Bronchial epithelial cell (primary cell): ENCODE measurements at regions not wholly inside any gene's neighbourhood (a gene's known extent, or its start where the extent isn't known, plus 50 kb on each side); places are given as distances from the start of the nearest gene placed in this dataset.
"Not testable (repeated sequence)": the region's sequence is repeated elsewhere in the genome, so short reads cannot be mapped to it uniquely, and the experiment has no call there.

Experiments used
- DNase-seq: peaks from one replicate; pipeline ENCODE4 v3.0.0-alpha.2; 2010; ENCODE audit warnings: low read depth
- FAIRE-seq: peaks from 2 replicates; lab custom pipeline; 2011; peaks lifted over from hg19 to GRCh38; lab: Jason Lieb, UNC
- H3K27me3 ChIP-seq: 2 replicates; pipeline ENCODE4 v1.5.1; 2011; ENCODE audit warnings: low read length; ENCODE audit not compliant: control insufficient read depth, insufficient read depth
- H3K36me3 ChIP-seq: 2 replicates; pipeline ENCODE4 v1.5.1; 2011; ENCODE audit warnings: low read length; ENCODE audit not compliant: control insufficient read depth, insufficient read depth
- H3K4me3 ChIP-seq: 2 replicates; pipeline ENCODE4 v1.5.1; 2011; ENCODE audit warnings: mild to moderate bottlenecking, low read depth, low read length, control low read depth
- TF ChIP-seq, protein P1 (sequence below): IDR thresholded peaks from 2 replicates; pipeline ENCODE4 v1.5.1; 2011; ENCODE audit warnings: mild to moderate bottlenecking, moderate library complexity, low read length, control low read depth, inconsistent platforms; ENCODE audit not compliant: insufficient read depth, severe bottlenecking

GRCh38 chr20:43328697-43329096 lies 129.0 kb upstream of the SRSF6 start:
- TF ChIP-seq, protein P1, sequence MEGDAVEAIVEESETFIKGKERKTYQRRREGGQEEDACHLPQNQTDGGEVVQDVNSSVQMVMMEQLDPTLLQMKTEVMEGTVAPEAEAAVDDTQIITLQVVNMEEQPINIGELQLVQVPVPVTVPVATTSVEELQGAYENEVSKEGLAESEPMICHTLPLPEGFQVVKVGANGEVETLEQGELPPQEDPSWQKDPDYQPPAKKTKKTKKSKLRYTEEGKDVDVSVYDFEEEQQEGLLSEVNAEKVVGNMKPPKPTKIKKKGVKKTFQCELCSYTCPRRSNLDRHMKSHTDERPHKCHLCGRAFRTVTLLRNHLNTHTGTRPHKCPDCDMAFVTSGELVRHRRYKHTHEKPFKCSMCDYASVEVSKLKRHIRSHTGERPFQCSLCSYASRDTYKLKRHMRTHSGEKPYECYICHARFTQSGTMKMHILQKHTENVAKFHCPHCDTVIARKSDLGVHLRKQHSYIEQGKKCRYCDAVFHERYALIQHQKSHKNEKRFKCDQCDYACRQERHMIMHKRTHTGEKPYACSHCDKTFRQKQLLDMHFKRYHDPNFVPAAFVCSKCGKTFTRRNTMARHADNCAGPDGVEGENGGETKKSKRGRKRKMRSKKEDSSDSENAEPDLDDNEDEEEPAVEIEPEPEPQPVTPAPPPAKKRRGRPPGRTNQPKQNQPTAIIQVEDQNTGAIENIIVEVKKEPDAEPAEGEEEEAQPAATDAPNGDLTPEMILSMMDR = no peak
- H3K4me3 ChIP-seq = no peak overlapping the region
- H3K36me3 ChIP-seq = no peaks in the 10 kb centered on the region
- no peaks in the 10 kb centered on the region for H3K27me3 ChIP-seq
- no peak for FAIRE-seq
- DNase-seq = no peak

- H3K27me3 ChIP-seq, H3K36me3 ChIP-seq, H3K4me3 ChIP-seq, DNase-seq, FAIRE-seq: not testable (repeated sequence)
Measured at GRCh38 chr20:43327234-43327633, 130.5 kb upstream of the SRSF6 start.

DNA sequence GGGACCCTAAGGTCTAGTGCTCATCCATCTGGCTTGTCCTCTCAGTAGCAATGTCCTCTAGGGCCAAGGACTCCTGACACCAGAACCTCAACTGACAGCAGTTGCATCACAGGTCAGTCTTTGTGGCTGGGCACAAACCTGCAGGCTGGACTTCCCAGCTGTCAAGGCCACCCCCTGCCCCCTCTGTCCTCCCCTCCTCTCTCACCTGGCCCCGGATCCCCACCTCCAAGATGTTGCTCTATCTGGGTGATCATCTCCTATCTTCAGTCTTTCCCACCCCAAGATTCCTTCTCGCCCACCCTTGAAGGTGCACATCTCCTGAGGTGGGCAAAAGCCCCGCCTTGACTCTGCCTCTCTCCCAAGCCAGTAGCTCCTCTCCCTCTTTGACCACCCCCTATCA lies 131.8 kb upstream of the SRSF6 start:
- no peaks in the 10 kb centered on the region for H3K36me3 ChIP-seq
- FAIRE-seq = no peak
- TF ChIP-seq, protein P1 = no peak
- no peak for DNase-seq
- no peaks in the 10 kb centered on the region for H3K27me3 ChIP-seq
- H3K4me3 ChIP-seq = no peak overlapping the region

GRCh38 chr20:43323592-43323991 lies 133.9 kb upstream of the PTPRT start:
- DNase-seq = no peak
- Histone ChIP-seq H3K4me3 (no peak overlapping the region), H3K27me3 (no peaks in the 10 kb centered on the region), H3K36me3 (no peaks in the 10 kb centered on the region)
- TF ChIP-seq, protein P1 = no peak
- FAIRE-seq = no peak

DNA sequence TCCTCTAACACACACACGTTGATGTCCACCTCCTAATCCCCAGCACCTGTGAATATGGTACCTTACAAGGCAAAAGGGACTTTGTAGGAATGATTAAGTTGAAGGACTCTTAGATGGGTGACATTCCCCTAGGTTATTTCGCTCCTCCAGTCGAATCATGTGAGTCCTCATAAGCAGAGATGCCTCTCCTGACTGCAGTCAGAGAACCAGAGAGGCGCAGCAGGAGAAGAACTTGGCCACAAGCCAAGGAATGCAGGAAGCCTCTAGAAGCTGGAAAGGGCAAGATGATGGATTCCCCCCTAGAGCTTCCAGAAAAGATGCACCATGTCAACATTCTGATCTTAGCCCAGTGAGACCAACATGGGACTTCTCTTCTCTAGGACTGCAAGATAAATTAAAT lies 133.1 kb upstream of the PTPRT start:
- DNase-seq = no peak
- Histone ChIP-seq H3K36me3 (no peaks in the 10 kb centered on the region), H3K4me3 (no peak overlapping the region), H3K27me3 (no peaks in the 10 kb centered on the region)
- FAIRE-seq = no peak
- TF ChIP-seq, protein P1 = no peak

DNA sequence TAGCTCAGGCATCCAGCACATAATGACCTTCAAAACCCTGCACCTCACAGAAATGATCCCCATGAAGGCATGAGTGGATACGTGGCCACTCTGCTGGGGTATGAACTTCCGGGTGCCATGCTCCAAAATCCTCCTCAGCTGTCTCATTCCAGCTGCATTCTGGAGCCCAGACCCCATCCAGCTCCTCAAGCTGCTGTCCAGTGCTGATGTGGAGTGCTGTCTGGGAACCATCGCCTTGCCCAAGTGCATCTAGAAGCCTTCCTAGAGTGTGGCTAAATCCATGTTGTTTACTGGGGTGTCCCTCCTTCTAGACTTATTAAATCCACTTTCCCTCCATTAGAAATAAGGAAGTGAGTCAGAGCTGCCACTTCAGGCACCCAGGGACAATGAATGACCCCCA lies 130.8 kb upstream of the PTPRT start:
- Histone ChIP-seq H3K36me3 (no peaks in the 10 kb centered on the region), H3K27me3 (no peaks in the 10 kb centered on the region), H3K4me3 (no peak overlapping the region)
- no peak for FAIRE-seq
- TF ChIP-seq, protein P1 = no peak
- no peak for DNase-seq
